BE2C (cell line): ENCODE measurements at regions not wholly inside any gene's neighbourhood (a gene's known extent, or its start where the extent isn't known, plus 50 kb on each side); places are given as distances from the start of the nearest gene placed in this dataset.

Source experiments
- DNase-seq: peaks from one replicate; pipeline ENCODE4 v3.0.0-alpha.2; 2020
- H3K27me3 ChIP-seq: fragments of 250-450 bp; sonication (Bioruptor Pico); 2 replicates; pipeline ENCODE4 v1.5.1; 2020; ENCODE audit warnings: mild to moderate bottlenecking
- H3K36me3 ChIP-seq: fragments of 250-450 bp; sonication (Bioruptor Pico); 2 replicates; pipeline ENCODE4 v1.5.1; 2020; ENCODE audit warnings: mild to moderate bottlenecking
- H3K4me1 ChIP-seq: fragments of 250-450 bp; sonication (Bioruptor Pico); 2 replicates; pipeline ENCODE4 v1.5.1; 2020
- H3K4me3 ChIP-seq: 2 replicates; pipeline ENCODE4 v1.5.1; 2011; ENCODE audit warnings: low read depth, low read length
- H3K9me3 ChIP-seq: fragments of 250-450 bp; sonication (Bioruptor Pico); 2 replicates; pipeline ENCODE4 v1.5.1; 2020
- CTCF ChIP-seq: IDR thresholded peaks from 2 replicates; pipeline ENCODE4 v1.5.1; 2012; ENCODE audit warnings: mild to moderate bottlenecking, low read depth, low read length

- no peaks in the 10 kb centered on the region for H3K4me1 ChIP-seq
- no peak for TF ChIP-seq CTCF
- no peak for DNase-seq
- H3K36me3 ChIP-seq: no peaks in the 10 kb centered on the region
- no peaks in the 10 kb centered on the region for H3K9me3 ChIP-seq
- H3K27me3 ChIP-seq: no peaks in the 10 kb centered on the region
- no peak overlapping the region for H3K4me3 ChIP-seq
Observed at GRCh38 chr20:12464036-12464435, 544.7 kb upstream of the SPTLC3 start.

DNA sequence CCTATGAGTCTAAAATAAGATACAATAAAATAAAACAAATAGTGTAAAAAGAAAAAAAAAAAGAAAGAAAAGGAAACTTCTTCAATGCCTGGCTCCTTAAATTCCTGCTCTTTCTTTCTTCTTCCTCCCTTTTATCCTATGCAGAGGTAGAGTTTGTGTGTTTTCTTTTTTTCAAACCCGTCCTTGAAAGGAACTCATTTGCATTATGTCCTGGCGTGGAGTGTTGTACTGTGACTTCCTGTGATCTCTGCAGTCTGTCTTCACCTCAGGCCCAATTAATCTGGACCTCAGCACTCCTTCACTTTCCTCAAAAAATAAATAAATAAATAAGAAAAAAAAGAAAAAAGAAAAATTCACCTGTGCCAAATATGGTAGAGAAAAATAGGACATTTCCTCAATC, 541.9 kb upstream of the SPTLC3 start:
- Histone ChIP-seq H3K36me3 (no peaks in the 10 kb centered on the region), H3K4me3 (no peak overlapping the region), H3K9me3 (no peaks in the 10 kb centered on the region), H3K4me1 (no peaks in the 10 kb centered on the region), H3K27me3 (no peaks in the 10 kb centered on the region)
- no peak for TF ChIP-seq CTCF
- DNase-seq: no peak

DNA sequence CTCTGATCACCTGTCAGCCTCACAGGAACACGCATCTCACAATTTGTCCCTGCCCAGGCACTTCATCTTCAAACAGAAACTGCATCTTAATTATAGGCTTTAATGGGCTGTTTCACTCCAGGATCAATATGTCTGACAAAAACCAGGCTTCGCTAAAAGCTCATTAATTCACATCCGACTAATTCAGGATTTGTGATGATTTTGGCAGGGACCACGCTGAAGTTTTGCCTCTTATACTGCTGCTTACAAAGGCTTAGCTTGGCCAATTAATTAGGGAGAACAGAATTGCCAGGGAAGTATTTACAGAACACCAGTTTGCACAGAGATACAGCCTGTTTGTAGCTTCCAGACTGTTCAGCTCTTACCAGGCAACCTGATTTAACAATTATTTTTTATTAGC, 541.0 kb upstream of the SPTLC3 start:
- Histone ChIP-seq H3K9me3 (no peaks in the 10 kb centered on the region), H3K4me3 (no peak overlapping the region), H3K4me1 (no peaks in the 10 kb centered on the region), H3K27me3 (no peaks in the 10 kb centered on the region), H3K36me3 (no peaks in the 10 kb centered on the region)
- TF ChIP-seq CTCF: no peak
- DNase-seq: no peak

- TF ChIP-seq CTCF: no peak
- Histone ChIP-seq H3K9me3 (no peaks in the 10 kb centered on the region), H3K4me1 (no peaks in the 10 kb centered on the region), H3K36me3 (no peaks in the 10 kb centered on the region), H3K4me3 (no peak overlapping the region), H3K27me3 (no peaks in the 10 kb centered on the region)
- no peak for DNase-seq
Observed at GRCh38 chr20:12482661-12483060, 526.1 kb upstream of the SPTLC3 start.

DNA sequence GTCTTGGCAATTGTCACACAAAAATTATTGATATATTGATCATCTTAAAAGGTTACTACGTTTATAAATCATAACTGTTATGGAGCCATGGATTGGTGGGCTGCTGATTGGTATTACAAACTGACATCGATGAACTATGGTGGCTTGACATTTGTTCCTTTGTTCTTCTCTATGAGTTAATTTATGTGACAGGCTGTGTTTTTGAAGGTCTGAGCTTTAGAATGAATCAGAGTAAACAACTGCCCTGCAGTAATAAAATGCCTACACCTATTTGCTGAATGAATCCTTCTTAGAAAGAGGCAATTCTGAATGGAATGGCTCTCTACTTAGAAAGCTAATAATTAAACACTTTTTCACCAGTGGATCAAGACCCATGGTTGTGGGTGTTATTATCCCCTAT, 506.3 kb upstream of the SPTLC3 start:
- H3K27me3 ChIP-seq: no peaks in the 10 kb centered on the region
- no peaks in the 10 kb centered on the region for H3K36me3 ChIP-seq
- no peak for DNase-seq
- no peaks in the 10 kb centered on the region for H3K9me3 ChIP-seq
- H3K4me1 ChIP-seq: no peaks in the 10 kb centered on the region
- H3K4me3 ChIP-seq: no peak overlapping the region
- TF ChIP-seq CTCF: no peak

DNA sequence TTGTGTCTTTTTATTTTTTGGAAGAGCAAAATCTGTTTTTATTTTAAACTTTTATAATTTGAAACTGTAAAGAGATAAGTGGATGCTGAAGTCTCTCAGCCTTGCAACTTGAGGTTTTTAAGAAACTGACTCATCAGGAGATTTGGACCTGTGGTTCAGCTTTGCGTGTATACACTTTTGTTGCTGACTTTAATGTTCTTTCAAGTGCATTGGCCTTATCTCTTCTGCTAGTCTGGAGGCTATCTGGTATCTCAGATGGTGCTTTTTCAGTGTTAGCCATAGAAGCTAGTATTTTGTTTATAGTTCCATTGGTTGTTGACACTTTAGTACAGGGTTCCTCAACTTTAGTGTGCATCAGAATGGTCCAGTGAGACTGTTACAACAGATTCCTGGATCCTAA, 504.0 kb upstream of the SPTLC3 start:
- no peaks in the 10 kb centered on the region for H3K36me3 ChIP-seq
- no peak for TF ChIP-seq CTCF
- no peaks in the 10 kb centered on the region for H3K4me1 ChIP-seq
- H3K4me3 ChIP-seq: no peak overlapping the region
- H3K9me3 ChIP-seq: no peaks in the 10 kb centered on the region
- no peak for DNase-seq
- no peaks in the 10 kb centered on the region for H3K27me3 ChIP-seq
